K562 (cell line): ENCODE measurements at regions not wholly inside any gene's neighbourhood (a gene's known extent, or its start where the extent isn't known, plus 50 kb on each side); places are given as distances from the start of the nearest gene placed in this dataset.

Experiments
- BCL6 ChIP-seq: fragments of 250-450 bp; sonication (Bioruptor Pico); IDR thresholded peaks from 2 replicates; pipeline ENCODE4 v1.4.0; 2020
- TF ChIP-seq, protein P1 (sequence below), 2 experiments: fragments of 450-650 bp; formaldehyde crosslinking in 1 of 2; IDR thresholded peaks; 2 replicates each; pipeline versions ENCODE4 v1.4.0 to v1.6.1; 2014 to 2020; ENCODE audit warnings: mild to moderate bottlenecking in 2 of 2, borderline replicate concordance in 1 of 2, low read depth in 1 of 2
- TF ChIP-seq, protein P2 (sequence below): fragments of 250-450 bp; sonication (Bioruptor Pico); IDR thresholded peaks from 2 replicates; pipeline ENCODE4 v1.6.1; 2021; ENCODE audit warnings: mild to moderate bottlenecking

DNA sequence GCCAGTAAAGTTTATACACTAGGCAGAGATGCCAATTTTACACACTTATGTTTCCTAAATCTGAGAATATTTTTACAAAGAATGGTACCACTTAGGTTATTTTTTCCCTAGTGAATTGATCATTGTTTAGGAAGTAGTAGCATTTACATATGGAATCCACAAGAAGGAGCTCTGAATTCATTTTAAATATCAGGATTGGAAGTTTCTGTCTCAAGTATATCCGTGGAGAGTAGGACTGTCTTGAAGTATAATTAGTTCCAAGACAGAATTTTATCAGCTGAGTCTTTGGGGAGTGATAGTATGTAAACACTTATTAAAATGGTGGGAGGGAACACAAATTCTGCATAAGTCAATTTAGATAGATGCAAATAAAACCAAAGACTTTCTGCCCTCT lies 82.3 kb upstream of the FAM98A start (continued):
- TF ChIP-seq, protein P1, sequence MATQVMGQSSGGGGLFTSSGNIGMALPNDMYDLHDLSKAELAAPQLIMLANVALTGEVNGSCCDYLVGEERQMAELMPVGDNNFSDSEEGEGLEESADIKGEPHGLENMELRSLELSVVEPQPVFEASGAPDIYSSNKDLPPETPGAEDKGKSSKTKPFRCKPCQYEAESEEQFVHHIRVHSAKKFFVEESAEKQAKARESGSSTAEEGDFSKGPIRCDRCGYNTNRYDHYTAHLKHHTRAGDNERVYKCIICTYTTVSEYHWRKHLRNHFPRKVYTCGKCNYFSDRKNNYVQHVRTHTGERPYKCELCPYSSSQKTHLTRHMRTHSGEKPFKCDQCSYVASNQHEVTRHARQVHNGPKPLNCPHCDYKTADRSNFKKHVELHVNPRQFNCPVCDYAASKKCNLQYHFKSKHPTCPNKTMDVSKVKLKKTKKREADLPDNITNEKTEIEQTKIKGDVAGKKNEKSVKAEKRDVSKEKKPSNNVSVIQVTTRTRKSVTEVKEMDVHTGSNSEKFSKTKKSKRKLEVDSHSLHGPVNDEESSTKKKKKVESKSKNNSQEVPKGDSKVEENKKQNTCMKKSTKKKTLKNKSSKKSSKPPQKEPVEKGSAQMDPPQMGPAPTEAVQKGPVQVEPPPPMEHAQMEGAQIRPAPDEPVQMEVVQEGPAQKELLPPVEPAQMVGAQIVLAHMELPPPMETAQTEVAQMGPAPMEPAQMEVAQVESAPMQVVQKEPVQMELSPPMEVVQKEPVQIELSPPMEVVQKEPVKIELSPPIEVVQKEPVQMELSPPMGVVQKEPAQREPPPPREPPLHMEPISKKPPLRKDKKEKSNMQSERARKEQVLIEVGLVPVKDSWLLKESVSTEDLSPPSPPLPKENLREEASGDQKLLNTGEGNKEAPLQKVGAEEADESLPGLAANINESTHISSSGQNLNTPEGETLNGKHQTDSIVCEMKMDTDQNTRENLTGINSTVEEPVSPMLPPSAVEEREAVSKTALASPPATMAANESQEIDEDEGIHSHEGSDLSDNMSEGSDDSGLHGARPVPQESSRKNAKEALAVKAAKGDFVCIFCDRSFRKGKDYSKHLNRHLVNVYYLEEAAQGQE (IDR thresholded peaks at IDR 0.05; ENCODE audit: borderline replicate concordance), result peak; percentile 16; the same call in 1 of the 2 replicates
- TF ChIP-seq, protein P1 (CRISPR knock-in tag; IDR thresholded peaks at IDR 0.05; ENCODE audit: low read depth), result no peak
- TF ChIP-seq BCL6 (CRISPR knock-in tag), result no peak
- TF ChIP-seq, protein P2, sequence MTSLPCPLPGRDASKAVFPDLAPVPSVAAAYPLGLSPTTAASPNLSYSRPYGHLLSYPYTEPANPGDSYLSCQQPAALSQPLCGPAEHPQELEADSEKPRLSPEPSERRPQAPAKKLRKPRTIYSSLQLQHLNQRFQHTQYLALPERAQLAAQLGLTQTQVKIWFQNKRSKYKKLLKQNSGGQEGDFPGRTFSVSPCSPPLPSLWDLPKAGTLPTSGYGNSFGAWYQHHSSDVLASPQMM (CRISPR knock-in tag), result no peak
